ELF-1 (cell line): ENCODE measurements at regions not wholly inside any gene's neighbourhood (a gene's known extent, or its start where the extent isn't known, plus 50 kb on each side); places are given as distances from the start of the nearest gene placed in this dataset.

ENCODE experiments used
- DNase-seq: peaks from one replicate; pipeline ENCODE4 v3.0.0-alpha.2; 2016; ENCODE audit warnings: low read depth, low spot score

- DNase-seq: peak; percentile 23
Measured at GRCh38 chr16:51399908-51400670, 249.0 kb upstream of the SALL1 start.

GRCh38 chr16:51394421-51394820, 243.4 kb upstream of the SALL1 start:
- no peak for DNase-seq

- no peak for DNase-seq
Measured at GRCh38 chr16:51393381-51394005, 242.4 kb upstream of the SALL1 start.

- DNase-seq: peak; percentile 51
Measured at GRCh38 chr16:51392521-51393187, 241.6 kb upstream of the SALL1 start.

GRCh38 chr16:51391798-51392511, 240.9 kb upstream of the SALL1 start:
- peak; percentile 92 for DNase-seq

GRCh38 chr16:51390877-51391276, 239.8 kb upstream of the SALL1 start:
- DNase-seq: peak; percentile 68

- no peak for DNase-seq
Measured at GRCh38 chr16:51389881-51390280, 238.8 kb upstream of the SALL1 start.

GRCh38 chr16:51388516-51388951, 237.5 kb upstream of the SALL1 start:
- no peak for DNase-seq

- peak; percentile 49 for DNase-seq
Measured at GRCh38 chr16:51383909-51384308, 232.8 kb upstream of the SALL1 start.

- DNase-seq: peak; percentile 22
Measured at GRCh38 chr16:51382940-51383339, 231.9 kb upstream of the SALL1 start.

- DNase-seq: no peak
Measured at GRCh38 chr16:51382211-51382610, 231.1 kb upstream of the SALL1 start.

GRCh38 chr16:51376080-51376479, 225.0 kb upstream of the SALL1 start:
- no peak for DNase-seq

- no peak for DNase-seq
Measured at GRCh38 chr16:51374790-51375189, 223.7 kb upstream of the SALL1 start.

GRCh38 chr16:51374346-51374745, 223.3 kb upstream of the SALL1 start:
- no peak for DNase-seq

GRCh38 chr16:51365715-51366114, 214.6 kb upstream of the SALL1 start:
- DNase-seq: no peak

GRCh38 chr16:51359141-51359955, 208.3 kb upstream of the SALL1 start:
- DNase-seq: peak; percentile 88

- no peak for DNase-seq
Measured at GRCh38 chr16:51357839-51358238, 206.8 kb upstream of the SALL1 start.

- DNase-seq: no peak
Measured at GRCh38 chr16:51355875-51356274, 204.8 kb upstream of the SALL1 start.

- DNase-seq: peak; percentile 35
Measured at GRCh38 chr16:51355195-51355594, 204.1 kb upstream of the SALL1 start.

GRCh38 chr16:51353055-51353454, 202.0 kb upstream of the SALL1 start:
- DNase-seq: no peak

- DNase-seq: no peak
Measured at GRCh38 chr16:51349626-51350025, 198.6 kb upstream of the SALL1 start.
